ENCODE measurements at regions not wholly inside any gene's neighbourhood (a gene's known extent, or its start where the extent isn't known, plus 50 kb on each side); places are given as distances from the start of the nearest gene placed in this dataset.

GRCh38 chr19:30227012-30227621 lies 145.1 kb upstream of the ZNF536 start:
- BruUV-seq (replicated peaks), result no TSS peak
- Histone ChIP-seq H3K4me1 (ENCODE audit: insufficient read depth, low read length, poor library complexity, severe bottlenecking) (peaks cover 18% of the 10 kb centered on the region), H3K27ac (ENCODE audit: low read depth, low read length, poor library complexity, severe bottlenecking) (peak overlapping the region; percentile 10), H3K36me3 (ENCODE audit: insufficient read depth, low read length, poor library complexity, severe bottlenecking) (no peaks in the 10 kb centered on the region), H3K27me3 (replicated peaks; ENCODE audit: insufficient read depth, low read depth, low read length, poor library complexity) (peaks cover 52% of the 10 kb centered on the region), H3K9me3 (ENCODE audit: low read depth, low read length, poor library complexity, severe bottlenecking) (no peaks in the 10 kb centered on the region), H3K4me3 (ENCODE audit: low read depth, low read length, poor library complexity, severe bottlenecking) (peak overlapping the region; percentile 63)
- intact Hi-C loops (cut with micrococcal nuclease; ENCODE audit: unreplicated experiment), result loop anchor here (5.0 kb wide), 1 partner anchor 180 kb away; no protein-coding TSS in a partner anchor
- no peak for DNase-seq (ENCODE audit: low spot score)
- ChIA-PET POLR2A (ENCODE audit: low non-redundant PET) (no interaction called here), CTCF (no interaction called here)
- TF ChIP-seq EZH2 (IDR thresholded peaks at IDR 0.05; ENCODE audit: borderline replicate concordance, low read depth, low read length, poor library complexity, severe bottlenecking) (no peak), CTCF (conservative IDR thresholded peaks at IDR 0.05; ENCODE audit: low read depth, low read length) (no peak)

- H3K36me3 ChIP-seq (ENCODE audit: insufficient read depth, low read length, poor library complexity, severe bottlenecking), result no peaks in the 10 kb centered on the region
- no peak for TF ChIP-seq EZH2 (IDR thresholded peaks at IDR 0.05; ENCODE audit: borderline replicate concordance, low read depth, low read length, poor library complexity, severe bottlenecking)
- peak; percentile 58 for TF ChIP-seq CTCF (conservative IDR thresholded peaks at IDR 0.05; ENCODE audit: low read depth, low read length)
- peak overlapping the region; percentile 63 for H3K4me3 ChIP-seq (ENCODE audit: low read depth, low read length, poor library complexity, severe bottlenecking)
- DNase-seq (ENCODE audit: low spot score), result peak; percentile 78
- H3K9me3 ChIP-seq (ENCODE audit: low read depth, low read length, poor library complexity, severe bottlenecking), result no peaks in the 10 kb centered on the region
- peaks cover 52% of the 10 kb centered on the region for H3K27me3 ChIP-seq (replicated peaks; ENCODE audit: insufficient read depth, low read depth, low read length, poor library complexity)
- H3K4me1 ChIP-seq (ENCODE audit: insufficient read depth, low read length, poor library complexity, severe bottlenecking), result peaks cover 18% of the 10 kb centered on the region
- peak overlapping the region; percentile 10 for H3K27ac ChIP-seq (ENCODE audit: low read depth, low read length, poor library complexity, severe bottlenecking)
- POLR2A ChIA-PET (ENCODE audit: low non-redundant PET), result no interaction called here
- no TSS peak for BruUV-seq (replicated peaks)
- intact Hi-C loops (cut with micrococcal nuclease; ENCODE audit: unreplicated experiment), result loop anchor here (1.0 to 5.0 kb wide), 2 partner anchors 180 to 423 kb away; no protein-coding TSS in a partner anchor
- CTCF ChIA-PET, result no interaction called here
Observed at GRCh38 chr19:30227661-30228112, 144.5 kb upstream of the ZNF536 start.

- TF ChIP-seq EZH2 (IDR thresholded peaks at IDR 0.05; ENCODE audit: borderline replicate concordance, low read depth, low read length, poor library complexity, severe bottlenecking) (no peak), CTCF (conservative IDR thresholded peaks at IDR 0.05; ENCODE audit: low read depth, low read length) (no peak)
- Histone ChIP-seq H3K27me3 (replicated peaks; ENCODE audit: insufficient read depth, low read depth, low read length, poor library complexity) (peaks cover 52% of the 10 kb centered on the region), H3K4me3 (ENCODE audit: low read depth, low read length, poor library complexity, severe bottlenecking) (peak overlapping the region; percentile 63), H3K4me1 (ENCODE audit: insufficient read depth, low read length, poor library complexity, severe bottlenecking) (peaks cover 18% of the 10 kb centered on the region), H3K27ac (ENCODE audit: low read depth, low read length, poor library complexity, severe bottlenecking) (no peak overlapping the region), H3K36me3 (ENCODE audit: insufficient read depth, low read length, poor library complexity, severe bottlenecking) (no peaks in the 10 kb centered on the region), H3K9me3 (ENCODE audit: low read depth, low read length, poor library complexity, severe bottlenecking) (no peaks in the 10 kb centered on the region)
- BruUV-seq (replicated peaks), result no TSS peak
- CTCF ChIA-PET, result no interaction called here
- intact Hi-C loops (cut with micrococcal nuclease; ENCODE audit: unreplicated experiment), result loop anchor here (1.0 to 5.0 kb wide), 2 partner anchors 179 to 422 kb away; no protein-coding TSS in a partner anchor
- POLR2A ChIA-PET (ENCODE audit: low non-redundant PET), result no interaction called here
- peak; percentile 27 for DNase-seq (ENCODE audit: low spot score)
Observed at GRCh38 chr19:30228113-30228834, 143.9 kb upstream of the ZNF536 start.
